Smooth muscle cell (in vitro differentiated cells): ENCODE measurements at regions not wholly inside any gene's neighbourhood (a gene's known extent, or its start where the extent isn't known, plus 50 kb on each side); places are given as distances from the start of the nearest gene placed in this dataset.

ENCODE experiments used
- DNase-seq: peaks from one replicate; lab custom pipeline; 2025; ENCODE audit not compliant: unreplicated experiment; lab: John Stamatoyannopoulos, UW
- H2AFZ ChIP-seq: fragments of 200-600 bp; sonication (generic); 2 replicates; pipeline ENCODE4 v1.6.0; 2016; ENCODE audit warnings: antibody characterized with exemption, low read depth, mild to moderate bottlenecking
- H3F3A ChIP-seq: fragments of 200-600 bp; sonication (generic); 2 replicates; pipeline ENCODE4 v1.6.0; 2017; ENCODE audit warnings: antibody characterized with exemption, low read depth
- H3K27ac ChIP-seq: fragments of 200-600 bp; sonication (generic); 2 replicates; pipeline ENCODE4 v1.5.1; 2016; ENCODE audit warnings: low read depth, mild to moderate bottlenecking
- H3K27me3 ChIP-seq: fragments of 200-600 bp; sonication (generic); 2 replicates; pipeline ENCODE4 v1.6.1; 2016; ENCODE audit warnings: low read depth, mild to moderate bottlenecking
- H3K36me3 ChIP-seq: fragments of 200-600 bp; sonication (generic); 2 replicates; pipeline ENCODE4 v1.5.1; 2016; ENCODE audit warnings: low read depth
- H3K4me1 ChIP-seq: fragments of 200-600 bp; sonication (generic); 2 replicates; pipeline ENCODE4 v1.5.1; 2016; ENCODE audit warnings: low read depth
- H3K4me2 ChIP-seq: fragments of 200-600 bp; sonication (generic); 2 replicates; pipeline ENCODE4 v1.6.0; 2016; ENCODE audit warnings: mild to moderate bottlenecking
- H3K4me3 ChIP-seq: fragments of 200-600 bp; sonication (generic); 2 replicates; pipeline ENCODE4 v1.5.1; 2016; ENCODE audit warnings: mild to moderate bottlenecking
- H3K79me2 ChIP-seq: fragments of 200-600 bp; sonication (generic); 2 replicates; pipeline ENCODE4 v1.6.0; 2016; ENCODE audit warnings: low read depth, mild to moderate bottlenecking
- H3K9ac ChIP-seq: fragments of 200-600 bp; sonication (generic); 2 replicates; pipeline ENCODE4 v1.6.0; 2016; ENCODE audit warnings: low read depth
- H3K9me3 ChIP-seq: fragments of 200-600 bp; sonication (generic); replicated peaks from 2 replicates; pipeline ENCODE4 v1.5.1; 2016; ENCODE audit warnings: low read depth
- H4K20me1 ChIP-seq: fragments of 200-600 bp; sonication (generic); 2 replicates; pipeline ENCODE4 v1.6.0; 2016; ENCODE audit warnings: low read depth
- WGBS: methylation state at CpG from one replicate; pipeline ENCODE4 v1.1.7; 2016; ENCODE audit warnings: low lambda C conversion rate; 5-methylcytosine and 5-hydroxymethylcytosine counted together
- TF ChIP-seq, protein P1 (sequence below): fragments of 200-600 bp; sonication (generic); IDR thresholded peaks from 2 replicates; pipeline ENCODE4 v1.5.1; 2017; ENCODE audit warnings: borderline replicate concordance, mild to moderate bottlenecking, antibody characterized with exemption; ENCODE audit not compliant: insufficient read depth, poor library complexity, severe bottlenecking

DNA sequence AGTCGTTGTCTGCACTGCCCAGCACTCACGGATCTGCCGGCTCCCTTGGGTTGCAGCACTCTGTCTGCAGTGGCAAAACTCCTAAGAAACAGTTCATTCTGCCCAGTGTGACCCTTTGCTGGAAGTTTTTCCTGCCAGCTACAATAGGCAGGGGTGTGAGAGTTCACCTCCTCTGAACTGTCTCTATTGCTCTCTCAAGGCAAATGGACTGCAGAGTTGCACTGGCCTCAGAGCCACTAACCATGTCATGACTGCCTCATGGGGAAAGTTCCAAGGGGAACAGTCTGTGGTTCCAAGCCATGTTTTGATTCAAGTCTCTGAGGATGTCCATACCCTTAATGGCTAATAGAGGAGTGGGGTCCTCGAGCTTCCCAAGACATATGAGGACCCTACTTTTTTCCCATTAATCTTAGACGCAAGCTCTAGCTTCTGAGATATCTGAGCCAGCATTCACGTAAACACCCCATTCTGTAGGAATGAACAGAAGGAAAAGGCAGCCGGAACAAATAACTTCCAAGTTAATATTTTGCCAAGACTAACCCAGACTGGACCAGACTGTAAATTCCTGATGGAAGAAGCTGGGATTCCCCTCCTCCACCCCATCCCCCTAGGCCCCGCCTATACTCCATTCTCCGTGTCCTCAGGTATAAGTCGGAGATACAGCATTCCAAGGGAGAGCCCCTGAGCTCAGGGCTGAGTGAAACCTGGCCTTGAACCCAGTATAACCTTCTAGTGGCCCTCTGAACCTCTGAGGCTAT is 93.8 kb upstream of the AKT3 start:
- H2AFZ ChIP-seq: no peak overlapping the region

DNA sequence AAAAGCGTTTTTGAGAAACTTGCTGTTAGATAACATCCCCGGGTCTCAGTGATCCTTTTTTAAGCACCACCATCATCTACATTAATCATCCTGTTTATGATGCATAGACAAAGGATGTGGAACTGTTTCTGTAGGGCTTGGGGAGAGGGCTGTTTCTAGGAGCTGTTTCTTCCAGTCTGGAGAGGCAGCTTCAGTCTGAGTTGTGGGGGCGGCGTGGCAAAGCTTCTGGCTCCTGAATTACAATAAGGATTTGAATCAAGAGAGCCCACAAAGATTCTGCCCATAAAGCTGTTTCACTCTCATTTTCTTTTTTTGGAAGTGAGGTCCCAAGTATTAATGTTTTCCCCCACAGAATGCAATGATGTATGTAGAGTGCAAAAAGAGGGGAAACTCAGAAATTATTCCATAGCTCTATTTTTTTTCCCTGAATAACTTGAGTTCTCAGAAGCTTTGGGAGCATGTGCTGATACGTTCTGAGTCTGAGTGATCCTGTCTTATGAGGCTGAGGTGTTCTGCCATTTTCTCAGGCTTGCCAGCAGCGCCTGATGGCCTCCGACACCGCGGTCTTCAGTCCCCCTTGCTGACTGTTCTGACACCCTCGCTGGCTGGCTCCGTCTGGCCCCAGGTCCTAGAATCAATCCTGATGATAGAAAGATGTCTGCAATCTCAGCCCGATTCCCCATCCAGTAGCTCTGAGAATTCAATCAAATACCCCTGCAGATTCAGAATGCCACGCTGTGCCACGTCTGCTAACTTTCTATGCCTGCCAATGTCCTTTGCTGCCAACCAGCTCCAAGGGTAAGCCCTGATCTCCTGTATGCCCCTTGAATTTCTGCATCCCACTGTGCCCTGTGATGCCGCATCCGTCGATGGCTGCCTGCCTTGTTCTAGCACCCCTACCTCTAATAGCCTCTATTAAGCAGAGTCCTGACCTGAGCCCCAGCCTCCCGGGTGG is 92.4 kb upstream of the AKT3 start:
- no peak for DNase-seq
- Histone ChIP-seq H2AFZ (no peak overlapping the region), H3K27me3 (no peaks in the 10 kb centered on the region), H3K4me1 (no peaks in the 10 kb centered on the region), H3F3A (no peaks in the 10 kb centered on the region), H4K20me1 (no peaks in the 10 kb centered on the region), H3K27ac (no peak overlapping the region), H3K9me3 (no peaks in the 10 kb centered on the region), H3K36me3 (no peaks in the 10 kb centered on the region), H3K4me3 (no peak overlapping the region), H3K79me2 (no peaks in the 10 kb centered on the region), H3K4me2 (no peak overlapping the region), H3K9ac (no peak overlapping the region)
- TF ChIP-seq, protein P1, sequence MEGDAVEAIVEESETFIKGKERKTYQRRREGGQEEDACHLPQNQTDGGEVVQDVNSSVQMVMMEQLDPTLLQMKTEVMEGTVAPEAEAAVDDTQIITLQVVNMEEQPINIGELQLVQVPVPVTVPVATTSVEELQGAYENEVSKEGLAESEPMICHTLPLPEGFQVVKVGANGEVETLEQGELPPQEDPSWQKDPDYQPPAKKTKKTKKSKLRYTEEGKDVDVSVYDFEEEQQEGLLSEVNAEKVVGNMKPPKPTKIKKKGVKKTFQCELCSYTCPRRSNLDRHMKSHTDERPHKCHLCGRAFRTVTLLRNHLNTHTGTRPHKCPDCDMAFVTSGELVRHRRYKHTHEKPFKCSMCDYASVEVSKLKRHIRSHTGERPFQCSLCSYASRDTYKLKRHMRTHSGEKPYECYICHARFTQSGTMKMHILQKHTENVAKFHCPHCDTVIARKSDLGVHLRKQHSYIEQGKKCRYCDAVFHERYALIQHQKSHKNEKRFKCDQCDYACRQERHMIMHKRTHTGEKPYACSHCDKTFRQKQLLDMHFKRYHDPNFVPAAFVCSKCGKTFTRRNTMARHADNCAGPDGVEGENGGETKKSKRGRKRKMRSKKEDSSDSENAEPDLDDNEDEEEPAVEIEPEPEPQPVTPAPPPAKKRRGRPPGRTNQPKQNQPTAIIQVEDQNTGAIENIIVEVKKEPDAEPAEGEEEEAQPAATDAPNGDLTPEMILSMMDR: no peak
- WGBS: 87% methylated on average over 18 of the region's 18 CpGs

More for the DNA sequence above, 93.8 kb upstream of the AKT3 start:
- Histone ChIP-seq H3K36me3 (no peaks in the 10 kb centered on the region), H3K27ac (no peak overlapping the region), H3K9ac (no peak overlapping the region), H3K79me2 (no peaks in the 10 kb centered on the region), H4K20me1 (no peaks in the 10 kb centered on the region), H3K27me3 (no peaks in the 10 kb centered on the region), H3F3A (no peaks in the 10 kb centered on the region), H3K4me1 (no peaks in the 10 kb centered on the region), H3K4me2 (no peak overlapping the region), H3K9me3 (no peaks in the 10 kb centered on the region), H3K4me3 (no peak overlapping the region)
- no peak for DNase-seq
- 82% methylated on average over 10 of the region's 10 CpGs for WGBS
- TF ChIP-seq, protein P1: no peak

DNA sequence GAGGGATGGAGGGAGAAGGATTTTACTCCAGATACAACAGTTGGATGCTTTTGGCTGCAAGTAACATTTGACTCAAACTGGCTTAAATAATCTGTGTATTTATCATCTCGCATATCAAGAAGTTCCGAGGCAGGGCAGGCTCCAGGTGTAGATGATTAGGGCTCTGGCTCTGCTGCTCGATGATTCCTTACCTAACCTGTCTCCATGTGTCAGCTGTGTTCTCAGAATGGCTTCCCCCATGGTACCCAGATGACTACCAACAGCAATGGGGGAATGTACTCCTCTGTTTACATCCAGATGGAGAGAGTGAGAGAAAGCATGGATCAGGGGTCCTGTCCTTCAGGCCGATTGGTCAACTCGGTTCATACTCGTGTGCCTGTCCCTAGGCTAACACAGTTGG is 90.4 kb upstream of the AKT3 start:
- Histone ChIP-seq H3F3A (no peaks in the 10 kb centered on the region), H3K9ac (no peak overlapping the region), H3K4me1 (no peaks in the 10 kb centered on the region), H2AFZ (no peak overlapping the region), H3K4me3 (no peak overlapping the region), H3K27ac (no peak overlapping the region), H3K36me3 (no peaks in the 10 kb centered on the region), H3K27me3 (no peaks in the 10 kb centered on the region), H4K20me1 (no peaks in the 10 kb centered on the region), H3K79me2 (no peaks in the 10 kb centered on the region), H3K4me2 (no peak overlapping the region), H3K9me3 (no peaks in the 10 kb centered on the region)
- DNase-seq: no peak
- TF ChIP-seq, protein P1: no peak
- WGBS: 92% methylated on average over 6 of the region's 6 CpGs
